Hepatocyte (in vitro differentiated cells): ENCODE measurements at regions not wholly inside any gene's neighbourhood (a gene's known extent, or its start where the extent isn't known, plus 50 kb on each side); places are given as distances from the start of the nearest gene placed in this dataset.

ENCODE experiments used
- DNase-seq: peaks from one replicate; pipeline ENCODE4 v3.0.0-alpha.2; 2016; ENCODE audit warnings: low spot score
- H2AFZ ChIP-seq: fragments of 200-600 bp; sonication (generic); 2 replicates; pipeline ENCODE4 v1.6.0; 2016; ENCODE audit warnings: antibody characterized with exemption, mild to moderate bottlenecking
- H3K27ac ChIP-seq: fragments of 200-600 bp; sonication (generic); 2 replicates; pipeline ENCODE4 v1.5.1; 2016; ENCODE audit warnings: mild to moderate bottlenecking
- H3K27me3 ChIP-seq: fragments of 200-600 bp; sonication (generic); 2 replicates; pipeline ENCODE4 v1.6.1; 2016
- H3K36me3 ChIP-seq: fragments of 200-600 bp; sonication (generic); replicated peaks from 2 replicates; pipeline ENCODE4 v1.5.1; 2016; ENCODE audit warnings: low read depth; ENCODE audit not compliant: insufficient read depth
- H3K4me1 ChIP-seq: fragments of 200-600 bp; sonication (generic); 2 replicates; pipeline ENCODE4 v1.5.1; 2016; ENCODE audit warnings: mild to moderate bottlenecking, moderate library complexity; ENCODE audit not compliant: insufficient read depth
- H3K4me2 ChIP-seq: fragments of 200-600 bp; sonication (generic); 2 replicates; pipeline ENCODE4 v1.6.0; 2016
- H3K4me3 ChIP-seq: fragments of 200-600 bp; sonication (generic); 2 replicates; pipeline ENCODE4 v1.5.1; 2016; ENCODE audit warnings: mild to moderate bottlenecking
- H3K79me2 ChIP-seq: fragments of 200-600 bp; sonication (generic); 2 replicates; pipeline ENCODE4 v1.6.0; 2017; ENCODE audit warnings: mild to moderate bottlenecking
- H3K9me2 ChIP-seq: fragments of 200-600 bp; sonication (generic); replicated peaks from 2 replicates; pipeline ENCODE4 v1.6.0; 2017; ENCODE audit warnings: mild to moderate bottlenecking; ENCODE audit not compliant: insufficient read depth
- H3K9me3 ChIP-seq: fragments of 200-600 bp; sonication (generic); 2 replicates; pipeline ENCODE4 v1.5.1; 2016; ENCODE audit warnings: low read depth, mild to moderate bottlenecking
- H4K20me1 ChIP-seq: fragments of 200-600 bp; sonication (generic); 2 replicates; pipeline ENCODE4 v1.6.0; 2016; ENCODE audit warnings: mild to moderate bottlenecking; ENCODE audit not compliant: insufficient read depth, poor library complexity, severe bottlenecking
- EZH2 ChIP-seq: fragments of 200-600 bp; sonication (generic); IDR thresholded peaks from 2 replicates; pipeline ENCODE4 v1.6.1; 2016; ENCODE audit warnings: antibody characterized with exemption, mild to moderate bottlenecking, borderline replicate concordance
- EZH2phosphoT487 ChIP-seq: fragments of 200-600 bp; sonication (generic); IDR thresholded peaks from one replicate; pipeline ENCODE4 v1.6.1; 2018; ENCODE audit warnings: antibody characterized with exemption, mild to moderate bottlenecking, low read depth, moderate library complexity; ENCODE audit not compliant: unreplicated experiment, severe bottlenecking
- WGBS: methylation state at CpG from one replicate; pipeline ENCODE4 v1.1.6; 2016; ENCODE audit warnings: low lambda C conversion rate; ENCODE audit errors: missing lambda C conversion rate; 5-methylcytosine and 5-hydroxymethylcytosine counted together
- TF ChIP-seq, protein P1 (sequence below): fragments of 200-600 bp; sonication (generic); IDR thresholded peaks from 2 replicates; pipeline ENCODE4 v1.5.1; 2016; ENCODE audit warnings: antibody characterized with exemption, mild to moderate bottlenecking; ENCODE audit not compliant: poor library complexity

DNA sequence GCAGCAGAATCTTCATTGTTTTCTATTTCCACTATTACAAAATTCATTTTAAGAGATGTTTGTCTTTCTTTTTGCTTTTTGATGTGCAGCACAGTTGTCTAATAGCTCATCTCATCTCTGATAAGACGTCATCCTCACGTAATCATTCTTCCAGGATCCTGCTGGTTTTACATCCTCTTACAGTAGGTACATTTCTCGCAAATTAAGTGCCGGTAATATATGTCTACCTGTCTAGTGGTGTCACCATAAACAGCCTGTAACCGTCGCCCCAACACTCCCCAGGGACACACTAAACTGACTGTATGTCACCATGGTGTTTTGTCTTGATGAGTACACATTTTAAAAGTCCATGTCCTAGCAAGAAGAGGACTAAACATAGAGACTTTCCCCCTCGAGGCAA lies 94.5 kb upstream of the VSTM2B start:
- Histone ChIP-seq H3K4me1 (no peaks in the 10 kb centered on the region), H3K27me3 (no peaks in the 10 kb centered on the region), H3K36me3 (no peaks in the 10 kb centered on the region), H3K4me3 (no peak overlapping the region), H3K9me3 (no peaks in the 10 kb centered on the region), H4K20me1 (no peaks in the 10 kb centered on the region), H3K9me2 (no peaks in the 10 kb centered on the region), H3K4me2 (no peak overlapping the region), H3K79me2 (no peaks in the 10 kb centered on the region), H3K27ac (no peak overlapping the region), H2AFZ (no peak overlapping the region)
- TF ChIP-seq EZH2phosphoT487 (no peak), EZH2 (no peak)
- TF ChIP-seq, protein P1, sequence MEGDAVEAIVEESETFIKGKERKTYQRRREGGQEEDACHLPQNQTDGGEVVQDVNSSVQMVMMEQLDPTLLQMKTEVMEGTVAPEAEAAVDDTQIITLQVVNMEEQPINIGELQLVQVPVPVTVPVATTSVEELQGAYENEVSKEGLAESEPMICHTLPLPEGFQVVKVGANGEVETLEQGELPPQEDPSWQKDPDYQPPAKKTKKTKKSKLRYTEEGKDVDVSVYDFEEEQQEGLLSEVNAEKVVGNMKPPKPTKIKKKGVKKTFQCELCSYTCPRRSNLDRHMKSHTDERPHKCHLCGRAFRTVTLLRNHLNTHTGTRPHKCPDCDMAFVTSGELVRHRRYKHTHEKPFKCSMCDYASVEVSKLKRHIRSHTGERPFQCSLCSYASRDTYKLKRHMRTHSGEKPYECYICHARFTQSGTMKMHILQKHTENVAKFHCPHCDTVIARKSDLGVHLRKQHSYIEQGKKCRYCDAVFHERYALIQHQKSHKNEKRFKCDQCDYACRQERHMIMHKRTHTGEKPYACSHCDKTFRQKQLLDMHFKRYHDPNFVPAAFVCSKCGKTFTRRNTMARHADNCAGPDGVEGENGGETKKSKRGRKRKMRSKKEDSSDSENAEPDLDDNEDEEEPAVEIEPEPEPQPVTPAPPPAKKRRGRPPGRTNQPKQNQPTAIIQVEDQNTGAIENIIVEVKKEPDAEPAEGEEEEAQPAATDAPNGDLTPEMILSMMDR, result no peak
- no peak for DNase-seq
- 78% methylated on average over 7 of the region's 7 CpGs for WGBS

DNA sequence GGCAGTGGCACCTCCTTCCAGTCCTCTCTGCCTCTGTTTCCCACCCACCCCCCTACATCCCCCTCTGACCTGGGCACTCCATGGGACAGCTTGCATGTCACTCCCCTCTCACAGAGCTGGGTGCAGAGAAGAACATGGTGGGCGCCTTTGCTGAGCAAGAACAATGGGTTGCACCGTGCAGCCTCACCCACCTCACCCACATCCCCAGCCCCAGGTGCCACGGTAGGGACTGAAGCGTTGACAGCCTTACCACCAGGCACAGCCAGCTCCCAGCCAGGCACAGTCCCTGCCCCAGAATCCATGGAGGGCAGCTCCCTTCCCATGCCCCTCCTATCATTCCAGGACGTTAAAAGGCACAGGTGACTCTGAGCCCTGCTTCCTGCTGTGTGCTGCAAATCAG lies 93.1 kb upstream of the VSTM2B start:
- no peaks in the 10 kb centered on the region for H3K27me3 ChIP-seq
- DNase-seq, result no peak
- H3K27ac ChIP-seq, result no peak overlapping the region
- H3K4me3 ChIP-seq, result no peak overlapping the region
- no peak overlapping the region for H2AFZ ChIP-seq
- TF ChIP-seq EZH2phosphoT487, result no peak
- TF ChIP-seq, protein P1, result no peak
- TF ChIP-seq EZH2, result no peak
- no peaks in the 10 kb centered on the region for H3K79me2 ChIP-seq
- WGBS, result 76% methylated on average over 5 of the region's 5 CpGs
- H4K20me1 ChIP-seq, result no peaks in the 10 kb centered on the region
- H3K4me2 ChIP-seq, result no peak overlapping the region
- no peaks in the 10 kb centered on the region for H3K9me3 ChIP-seq
- no peaks in the 10 kb centered on the region for H3K36me3 ChIP-seq
- H3K9me2 ChIP-seq, result no peaks in the 10 kb centered on the region
- no peaks in the 10 kb centered on the region for H3K4me1 ChIP-seq

DNA sequence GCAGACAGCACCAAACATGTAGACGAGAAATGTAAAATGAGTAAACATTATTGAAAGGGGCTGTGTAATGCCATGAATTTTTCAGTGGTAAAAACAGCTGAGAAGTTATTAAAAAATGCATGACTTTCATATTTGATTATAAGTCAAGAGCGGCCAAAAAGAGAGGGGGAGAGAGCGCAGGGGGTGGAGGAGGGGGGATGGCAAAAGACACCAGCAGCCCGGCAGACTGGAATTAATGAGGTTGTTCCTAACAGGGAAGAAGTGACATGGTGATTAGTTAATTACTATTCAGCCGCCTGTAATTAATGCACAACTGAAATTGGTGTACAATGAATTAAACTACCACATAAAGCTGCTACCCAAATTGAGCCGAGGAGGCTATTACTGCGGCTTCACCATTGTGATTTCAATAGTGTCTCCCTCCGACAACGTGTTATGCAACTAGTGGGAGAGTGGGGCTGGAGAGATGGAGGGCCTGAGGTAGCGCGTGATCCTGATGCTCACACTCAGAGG lies 89.1 kb upstream of the VSTM2B start:
- Histone ChIP-seq H3K4me2 (no peak overlapping the region), H4K20me1 (no peaks in the 10 kb centered on the region), H3K9me2 (no peaks in the 10 kb centered on the region), H3K79me2 (no peaks in the 10 kb centered on the region), H3K4me1 (no peaks in the 10 kb centered on the region), H3K36me3 (no peaks in the 10 kb centered on the region), H3K27me3 (no peaks in the 10 kb centered on the region), H3K27ac (no peak overlapping the region), H2AFZ (no peak overlapping the region), H3K4me3 (no peak overlapping the region), H3K9me3 (no peaks in the 10 kb centered on the region)
- TF ChIP-seq EZH2 (no peak), EZH2phosphoT487 (no peak)
- TF ChIP-seq, protein P1, result no peak
- WGBS, result 86% methylated on average over 11 of the region's 11 CpGs
- no peak for DNase-seq

DNA sequence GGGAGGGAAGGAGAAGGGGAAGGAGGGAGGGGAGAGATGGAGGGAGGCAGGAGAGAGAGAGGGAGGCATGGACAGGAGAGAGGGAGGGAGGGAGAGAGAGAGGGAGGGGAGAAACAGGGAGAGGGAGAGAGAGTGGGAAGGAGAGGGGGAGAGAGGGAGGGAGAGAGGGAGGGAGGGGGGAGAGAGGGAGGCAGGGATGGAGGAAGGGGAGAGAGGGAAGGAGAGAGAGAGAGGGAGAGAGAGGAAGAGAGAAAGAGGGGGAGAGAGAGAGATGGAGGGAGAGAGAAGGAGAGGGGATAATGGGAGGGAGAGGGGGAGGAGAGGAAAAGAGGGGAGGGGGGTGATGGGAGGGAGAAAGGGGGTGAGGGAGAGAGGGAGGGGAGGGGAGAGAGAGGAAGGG lies 86.8 kb upstream of the VSTM2B start:
- Histone ChIP-seq H4K20me1 (no peaks in the 10 kb centered on the region), H3K9me3 (no peaks in the 10 kb centered on the region), H3K36me3 (no peaks in the 10 kb centered on the region), H3K79me2 (no peaks in the 10 kb centered on the region), H3K4me1 (no peaks in the 10 kb centered on the region), H2AFZ (no peak overlapping the region), H3K9me2 (no peaks in the 10 kb centered on the region), H3K4me2 (no peak overlapping the region), H3K27ac (no peak overlapping the region), H3K4me3 (no peak overlapping the region), H3K27me3 (no peaks in the 10 kb centered on the region)
- DNase-seq, result no peak
- no peak for TF ChIP-seq EZH2phosphoT487
- TF ChIP-seq, protein P1, result no peak
- no peak for TF ChIP-seq EZH2
